A549 (cell line): ENCODE measurements at regions not wholly inside any gene's neighbourhood (a gene's known extent, or its start where the extent isn't known, plus 50 kb on each side); places are given as distances from the start of the nearest gene placed in this dataset.

ENCODE experiments used
- ATAC-seq, 2 experiments: fragments of 200-7000 bp in 1 of 2; fragments of >200 bp in 1 of 2; cut with Nextera tagmentation in 1 of 2; cut with Tn5 transposase in 1 of 2; 3 replicates each; pipeline versions ENCODE4 v1.8.0 to v1.9.1; 2018 to 2020; ENCODE audit warnings: mild to moderate bottlenecking in 1 of 2, moderate library complexity in 1 of 2
- CTCF ChIA-PET: fragments of 300-600 bp; sonication (Branson Sonifier 250); formaldehyde crosslinking; extraction: SDS; loops from one replicate; lab custom pipeline; 2021; ENCODE audit warnings: antibody characterized with exemption, inconsistent platforms; lab: Yijun Ruan, JAX
- POLR2A ChIA-PET: fragments of 350-600 bp; formaldehyde crosslinking; extraction: SDS; loops from one replicate; lab custom pipeline; 2021; ENCODE audit warnings: antibody characterized with exemption, inconsistent platforms; lab: Yijun Ruan, JAX
- DNase-seq, 2 experiments: peaks; one replicate each; pipeline versions ENCODE4 v3.0.0 to v3.0.0-alpha.2; 2011 to 2016; ENCODE audit warnings: low read depth in 1 of 2, low spot score in 1 of 2
- FAIRE-seq: peaks from 2 replicates; lab custom pipeline; 2011; peaks lifted over from hg19 to GRCh38; lab: Jason Lieb, UNC
- H3K27ac ChIP-seq, 2 experiments: fragments of >200 bp; sonication (Bioruptor Twin); formaldehyde crosslinking; 3 replicates each; pipeline ENCODE4 v1.5.1; 2016 to 2017
- H3K4me1 ChIP-seq: fragments of >200 bp; sonication (Bioruptor Twin); formaldehyde crosslinking; 3 replicates; pipeline ENCODE4 v1.6.1; 2016
- H3K4me2 ChIP-seq: fragments of >200 bp; sonication (Bioruptor Twin); formaldehyde crosslinking; 3 replicates; pipeline ENCODE4 v1.6.1; 2016
- H3K4me3 ChIP-seq: fragments of >200 bp; sonication (Bioruptor Twin); formaldehyde crosslinking; 3 replicates; pipeline ENCODE4 v1.5.1; 2016
- H3K9me3 ChIP-seq: fragments of >200 bp; sonication (Bioruptor Twin); formaldehyde crosslinking; 3 replicates; pipeline ENCODE4 v1.6.1; 2016
- BHLHE40 ChIP-seq: IDR thresholded peaks from 2 replicates; pipeline ENCODE4 v1.6.1; 2012; ENCODE audit warnings: low read depth, low read length, inconsistent platforms
- CBX2 ChIP-seq: fragments of 200-600 bp; sonication (generic); IDR thresholded peaks from 2 replicates; pipeline ENCODE4 v1.6.1; 2016; ENCODE audit warnings: low read depth, mild to moderate bottlenecking, borderline replicate concordance
- CEBPB ChIP-seq, 2 experiments: fragments of >200 bp in 1 of 2; sonication (Bioruptor Twin) in 1 of 2; formaldehyde crosslinking in 1 of 2; IDR thresholded peaks; 2 replicates each; pipeline ENCODE4 v1.6.1; 2012 to 2016
- CHD2 ChIP-seq: fragments of 150-350 bp; IDR thresholded peaks from 2 replicates; pipeline ENCODE4 v1.6.1; 2014; ENCODE audit warnings: low read length; ENCODE audit not compliant: partially characterized antibody
- CHD4 ChIP-seq: fragments of 200-600 bp; sonication (generic); IDR thresholded peaks from 2 replicates; pipeline ENCODE4 v1.6.1; 2016; ENCODE audit warnings: antibody characterized with exemption, mild to moderate bottlenecking, borderline replicate concordance
- FOSL2 ChIP-seq, 2 experiments: fragments of 450-650 bp in 1 of 2; fragments of >200 bp in 1 of 2; sonication (Bioruptor Twin) in 1 of 2; formaldehyde crosslinking; IDR thresholded peaks; 2 replicates each; pipeline versions ENCODE4 v1.5.0 to v1.6.1; 2016 to 2020; ENCODE audit warnings: mild to moderate bottlenecking in 1 of 2, moderate library complexity in 1 of 2
- FOXS1 ChIP-seq: fragments of 250-450 bp; sonication (Bioruptor Pico); IDR thresholded peaks from 2 replicates; pipeline ENCODE4 v1.5.0; 2020; ENCODE audit warnings: mild to moderate bottlenecking, moderate library complexity
- HDAC2 ChIP-seq: fragments of 200-600 bp; sonication (generic); IDR thresholded peaks from 2 replicates; pipeline ENCODE4 v1.6.1; 2016
- HEYL ChIP-seq: fragments of 250-450 bp; sonication (Bioruptor Pico); IDR thresholded peaks from 2 replicates; pipeline ENCODE4 v1.8.0; 2021; ENCODE audit warnings: mild to moderate bottlenecking, moderate library complexity
- JUNB ChIP-seq: fragments of >200 bp; sonication (Bioruptor Twin); formaldehyde crosslinking; IDR thresholded peaks from 2 replicates; pipeline ENCODE4 v1.6.1; 2016
- MAFK ChIP-seq: fragments of 450-650 bp; IDR thresholded peaks from 2 replicates; pipeline ENCODE4 v1.6.1; 2014; ENCODE audit not compliant: partially characterized antibody
- NFE2L2 ChIP-seq: fragments of 150-350 bp; conservative IDR thresholded peaks from 2 replicates; pipeline ENCODE4 v1.6.1; 2014; ENCODE audit warnings: low read length
- PHF8 ChIP-seq: fragments of 200-600 bp; sonication (generic); IDR thresholded peaks from 2 replicates; pipeline ENCODE4 v1.6.1; 2016; ENCODE audit warnings: low read depth, mild to moderate bottlenecking, antibody characterized with exemption, moderate library complexity, borderline replicate concordance
- POLR2A ChIP-seq: IDR thresholded peaks from 2 replicates; pipeline ENCODE4 v1.6.1; 2012; ENCODE audit warnings: mild to moderate bottlenecking, low read length
- POLR2AphosphoS2 ChIP-seq: conservative IDR thresholded peaks from 2 replicates; pipeline ENCODE4 v1.6.1; 2012; ENCODE audit warnings: low read length, improper control_type of control experiment, inconsistent platforms
- RAD21 ChIP-seq, 2 experiments: fragments of >200 bp in 1 of 2; sonication (Bioruptor Twin) in 1 of 2; formaldehyde crosslinking in 1 of 2; IDR thresholded peaks in 1 of 2; conservative IDR thresholded peaks in 1 of 2; 2 replicates in 1 of 2; 3 replicates in 1 of 2; pipeline ENCODE4 v1.6.1; 2012 to 2018; ENCODE audit warnings: inconsistent platforms in 1 of 2
- RFX5 ChIP-seq: fragments of 450-650 bp; IDR thresholded peaks from 2 replicates; pipeline ENCODE4 v1.7.1; 2014; ENCODE audit warnings: antibody characterized with exemption, mild to moderate bottlenecking, moderate library complexity
- SMC3 ChIP-seq: fragments of >200 bp; sonication (Bioruptor Twin); formaldehyde crosslinking; IDR thresholded peaks from 3 replicates; pipeline ENCODE4 v1.6.1; 2018; ENCODE audit warnings: inconsistent platforms
- SREBF2 ChIP-seq: fragments of 450-650 bp; IDR thresholded peaks from 2 replicates; pipeline ENCODE4 v1.6.1; 2014; ENCODE audit warnings: mild to moderate bottlenecking, moderate library complexity
- TP53 ChIP-seq: fragments of 250-450 bp; sonication (Bioruptor Pico); IDR thresholded peaks from 2 replicates; pipeline ENCODE4 v1.5.0; 2021; ENCODE audit warnings: mild to moderate bottlenecking, moderate library complexity
- ZFP36 ChIP-seq: fragments of 450-650 bp; IDR thresholded peaks from 2 replicates; pipeline ENCODE4 v1.6.1; 2014; ENCODE audit warnings: borderline replicate concordance; ENCODE audit not compliant: partially characterized antibody
- WGBS: methylation state at CpG from one replicate; pipeline ENCODE4 v1.1.6; 2017; ENCODE audit errors: missing lambda C conversion rate; 5-methylcytosine and 5-hydroxymethylcytosine counted together
- small RNA-seq, 6 experiments: library from RNA; depleted of rRNA; stranded (forward); fragments of <200 nt; gene quantifications; one replicate each; pipeline ENCODE3, GENCODE V24; 2012
- TF ChIP-seq, protein P1 (sequence below): fragments of 250-450 bp; sonication (Bioruptor Pico); IDR thresholded peaks from 2 replicates; pipeline ENCODE4 v1.5.0; 2020; ENCODE audit warnings: low read depth, mild to moderate bottlenecking, moderate library complexity
- TF ChIP-seq, protein P2 (sequence below): IDR thresholded peaks from 2 replicates; pipeline ENCODE4 v1.6.1; 2012
- TF ChIP-seq, protein P3 (sequence below): fragments of 200-600 bp; sonication (generic); IDR thresholded peaks from 2 replicates; pipeline ENCODE4 v1.6.1; 2016; ENCODE audit warnings: antibody characterized with exemption, mild to moderate bottlenecking, moderate library complexity

DNA sequence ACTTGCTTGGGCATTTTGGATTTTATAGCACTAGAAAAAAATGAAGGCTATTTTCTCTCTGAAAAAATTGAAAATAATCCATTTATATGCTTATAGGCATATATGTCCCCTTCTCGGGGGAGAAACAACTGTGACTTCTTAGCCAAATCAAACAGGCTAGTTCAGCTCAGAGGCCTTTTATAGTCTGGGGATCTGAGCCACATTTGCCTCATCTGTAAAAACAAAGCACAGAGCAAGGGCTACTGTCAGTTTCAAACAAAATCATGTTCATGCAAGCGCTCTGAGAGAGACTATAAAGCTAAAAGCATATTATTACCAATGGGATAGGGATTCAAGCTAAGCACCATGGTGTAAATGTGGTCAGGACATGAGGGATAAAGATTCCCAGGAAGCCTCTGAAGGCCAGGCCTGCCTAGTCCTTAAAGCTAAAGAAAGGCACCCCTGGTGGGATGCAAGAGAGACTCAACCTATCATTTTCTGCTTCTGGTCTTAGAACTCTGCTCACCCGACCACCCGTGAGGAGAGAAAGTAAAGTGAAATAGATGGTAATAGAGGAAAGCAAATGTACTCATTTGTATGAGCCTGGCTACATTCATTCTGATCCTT, 51.0 kb upstream of the IL12A start (continued):
- no peak for TF ChIP-seq FOSL2 (IDR thresholded peaks at IDR 0.05)
- TF ChIP-seq FOSL2 (CRISPR knock-in tag; IDR thresholded peaks at IDR 0.05), result no peak
- TF ChIP-seq POLR2A, result no peak
- TF ChIP-seq, protein P1, sequence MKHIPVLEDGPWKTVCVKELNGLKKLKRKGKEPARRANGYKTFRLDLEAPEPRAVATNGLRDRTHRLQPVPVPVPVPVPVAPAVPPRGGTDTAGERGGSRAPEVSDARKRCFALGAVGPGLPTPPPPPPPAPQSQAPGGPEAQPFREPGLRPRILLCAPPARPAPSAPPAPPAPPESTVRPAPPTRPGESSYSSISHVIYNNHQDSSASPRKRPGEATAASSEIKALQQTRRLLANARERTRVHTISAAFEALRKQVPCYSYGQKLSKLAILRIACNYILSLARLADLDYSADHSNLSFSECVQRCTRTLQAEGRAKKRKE, result no peak
- TF ChIP-seq JUNB, result no peak
- no peak for TF ChIP-seq RFX5
- no peak for TF ChIP-seq SREBF2

DNA sequence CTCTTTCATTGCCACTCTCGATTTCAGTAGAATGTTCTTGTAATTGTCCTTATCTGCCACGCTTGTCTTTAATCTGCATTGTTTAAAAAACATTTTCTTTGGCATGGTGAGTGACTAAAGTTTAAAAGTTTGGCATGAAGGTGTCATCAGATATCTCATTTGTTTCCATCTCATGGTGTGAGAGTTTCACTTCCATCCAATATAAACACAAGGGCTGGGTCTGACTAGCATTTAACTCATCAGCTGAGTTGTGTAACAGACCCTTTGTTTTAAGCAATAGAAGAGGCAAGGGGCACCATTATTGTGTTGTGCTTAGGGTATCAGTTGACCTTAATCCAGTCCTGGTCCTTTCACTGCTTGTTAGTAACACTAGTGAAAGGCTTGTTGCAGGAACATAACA, 49.9 kb upstream of the IL12A start:
- H3K9me3 ChIP-seq, result peaks cover 14% of the 10 kb centered on the region
- CTCF ChIA-PET, result interaction anchor here (1.4 kb wide), 1 partner anchor 10 kb away, joined by 5 read pairs; no protein-coding TSS in a partner anchor
- no peak overlapping the region for H3K27ac ChIP-seq
- no peak overlapping the region for H3K4me3 ChIP-seq
- 0 out of 3 replicates have a peak, but pooled peaks cover 2% of the 10 kb centered on the region for H3K4me1 ChIP-seq
- ATAC-seq (no peak), FAIRE-seq (no peak), DNase-seq (no peak)
- no peak overlapping the region for H3K4me2 ChIP-seq
- WGBS, result 32% methylated on average over 2 of the region's 2 CpGs
- TF ChIP-seq PHF8 (no peak), HDAC2 (no peak), NFE2L2 (no peak), CBX2 (no peak), TP53 (CRISPR knock-in tag) (no peak), HEYL (CRISPR knock-in tag) (no peak), CHD4 (no peak), MAFK (no peak), FOXS1 (CRISPR knock-in tag) (no peak), POLR2AphosphoS2 (no peak), FOSL2 (IDR thresholded peaks at IDR 0.05) (no peak), FOSL2 (CRISPR knock-in tag; IDR thresholded peaks at IDR 0.05) (no peak), ZFP36 (no peak), SMC3 (no peak), CEBPB (IDR thresholded peaks at IDR 0.05) (no peak), CHD2 (no peak), RAD21 (conservative IDR thresholded peaks at IDR 0.05 in 1 of 2, IDR thresholded peaks at IDR 0.05 in 1 of 2) (no peak), BHLHE40 (no peak)
- TF ChIP-seq, protein P2, sequence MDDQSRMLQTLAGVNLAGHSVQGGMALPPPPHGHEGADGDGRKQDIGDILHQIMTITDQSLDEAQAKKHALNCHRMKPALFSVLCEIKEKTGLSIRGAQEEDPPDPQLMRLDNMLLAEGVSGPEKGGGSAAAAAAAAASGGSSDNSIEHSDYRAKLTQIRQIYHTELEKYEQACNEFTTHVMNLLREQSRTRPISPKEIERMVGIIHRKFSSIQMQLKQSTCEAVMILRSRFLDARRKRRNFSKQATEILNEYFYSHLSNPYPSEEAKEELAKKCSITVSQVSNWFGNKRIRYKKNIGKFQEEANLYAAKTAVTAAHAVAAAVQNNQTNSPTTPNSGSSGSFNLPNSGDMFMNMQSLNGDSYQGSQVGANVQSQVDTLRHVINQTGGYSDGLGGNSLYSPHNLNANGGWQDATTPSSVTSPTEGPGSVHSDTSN, result no peak
- TF ChIP-seq, protein P3, sequence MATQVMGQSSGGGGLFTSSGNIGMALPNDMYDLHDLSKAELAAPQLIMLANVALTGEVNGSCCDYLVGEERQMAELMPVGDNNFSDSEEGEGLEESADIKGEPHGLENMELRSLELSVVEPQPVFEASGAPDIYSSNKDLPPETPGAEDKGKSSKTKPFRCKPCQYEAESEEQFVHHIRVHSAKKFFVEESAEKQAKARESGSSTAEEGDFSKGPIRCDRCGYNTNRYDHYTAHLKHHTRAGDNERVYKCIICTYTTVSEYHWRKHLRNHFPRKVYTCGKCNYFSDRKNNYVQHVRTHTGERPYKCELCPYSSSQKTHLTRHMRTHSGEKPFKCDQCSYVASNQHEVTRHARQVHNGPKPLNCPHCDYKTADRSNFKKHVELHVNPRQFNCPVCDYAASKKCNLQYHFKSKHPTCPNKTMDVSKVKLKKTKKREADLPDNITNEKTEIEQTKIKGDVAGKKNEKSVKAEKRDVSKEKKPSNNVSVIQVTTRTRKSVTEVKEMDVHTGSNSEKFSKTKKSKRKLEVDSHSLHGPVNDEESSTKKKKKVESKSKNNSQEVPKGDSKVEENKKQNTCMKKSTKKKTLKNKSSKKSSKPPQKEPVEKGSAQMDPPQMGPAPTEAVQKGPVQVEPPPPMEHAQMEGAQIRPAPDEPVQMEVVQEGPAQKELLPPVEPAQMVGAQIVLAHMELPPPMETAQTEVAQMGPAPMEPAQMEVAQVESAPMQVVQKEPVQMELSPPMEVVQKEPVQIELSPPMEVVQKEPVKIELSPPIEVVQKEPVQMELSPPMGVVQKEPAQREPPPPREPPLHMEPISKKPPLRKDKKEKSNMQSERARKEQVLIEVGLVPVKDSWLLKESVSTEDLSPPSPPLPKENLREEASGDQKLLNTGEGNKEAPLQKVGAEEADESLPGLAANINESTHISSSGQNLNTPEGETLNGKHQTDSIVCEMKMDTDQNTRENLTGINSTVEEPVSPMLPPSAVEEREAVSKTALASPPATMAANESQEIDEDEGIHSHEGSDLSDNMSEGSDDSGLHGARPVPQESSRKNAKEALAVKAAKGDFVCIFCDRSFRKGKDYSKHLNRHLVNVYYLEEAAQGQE, result no peak
- POLR2A ChIA-PET, result no interaction called here

Small RNA genes in the stretch of these regions (small RNA-seq; reads per million reads assigned to genes)
- gene MIR3919 (0 reads per million in 6 experiments), gene RNU2-31P (0 reads per million in 6 experiments)
